HG03442 (cell line): ENCODE measurements at regions not wholly inside any gene's neighbourhood (a gene's known extent, or its start where the extent isn't known, plus 50 kb on each side); places are given as distances from the start of the nearest gene placed in this dataset.

Experiments
- ATAC-seq: cut with Tn5 transposase; IDR thresholded peaks from one replicate; pipeline ENCODE4 v1.9.1; 2021; ENCODE audit warnings: mild to moderate bottlenecking, moderate library complexity; ENCODE audit not compliant: unreplicated experiment

- ATAC-seq: peak; percentile 76
Observed at GRCh38 chr11:19410032-19410431, 169.3 kb upstream of the E2F8 start.

- ATAC-seq: no peak
Observed at GRCh38 chr11:19409307-19409706, 168.6 kb upstream of the E2F8 start.

GRCh38 chr11:19407677-19408270, 167.0 kb upstream of the E2F8 start:
- ATAC-seq: no peak

GRCh38 chr11:19405966-19406365, 165.2 kb upstream of the E2F8 start:
- ATAC-seq: no peak

GRCh38 chr11:19404787-19405186, 164.0 kb upstream of the E2F8 start:
- no peak for ATAC-seq

GRCh38 chr11:19403196-19403895, 162.6 kb upstream of the E2F8 start:
- ATAC-seq: no peak

- no peak for ATAC-seq
Observed at GRCh38 chr11:19400296-19400695, 159.6 kb upstream of the E2F8 start.

GRCh38 chr11:19398772-19399527, 158.2 kb upstream of the E2F8 start:
- ATAC-seq: no peak

GRCh38 chr11:19398273-19398672, 157.5 kb upstream of the E2F8 start:
- ATAC-seq: no peak

GRCh38 chr11:19395050-19395449, 154.3 kb upstream of the E2F8 start:
- peak; percentile 5 for ATAC-seq

GRCh38 chr11:19394525-19395016, 153.8 kb upstream of the E2F8 start:
- ATAC-seq: peak; percentile 76

GRCh38 chr11:19393941-19394340, 153.2 kb upstream of the E2F8 start:
- no peak for ATAC-seq

- no peak for ATAC-seq
Observed at GRCh38 chr11:19392847-19393518, 152.2 kb upstream of the E2F8 start.

- no peak for ATAC-seq
Observed at GRCh38 chr11:19392321-19392720, 151.6 kb upstream of the E2F8 start.

GRCh38 chr11:19391652-19392051, 150.9 kb upstream of the E2F8 start:
- no peak for ATAC-seq

GRCh38 chr11:19391026-19391425, 150.3 kb upstream of the E2F8 start:
- ATAC-seq: no peak

GRCh38 chr11:19389787-19390303, 149.1 kb upstream of the E2F8 start:
- ATAC-seq: no peak

- no peak for ATAC-seq
Observed at GRCh38 chr11:19382131-19382611, 141.4 kb upstream of the E2F8 start.

- no peak for ATAC-seq
Observed at GRCh38 chr11:19380375-19380774, 139.6 kb upstream of the E2F8 start.

GRCh38 chr11:19379465-19379864, 138.7 kb upstream of the E2F8 start:
- no peak for ATAC-seq

GRCh38 chr11:19378814-19379213, 138.1 kb upstream of the E2F8 start:
- ATAC-seq: no peak
